Spleen (tissue), 11 donors: ENCODE measurements at regions not wholly inside any gene's neighbourhood (a gene's known extent, or its start where the extent isn't known, plus 50 kb on each side); places are given as distances from the start of the nearest gene placed in this dataset.
"Not testable (repeated sequence)": the region's sequence is repeated elsewhere in the genome, so short reads cannot be mapped to it uniquely, and the experiment has no call there.

ENCODE experiments used
- DNase-seq: peaks from one replicate; pipeline ENCODE4 v3.0.0-alpha.2; 2020
- H3K27ac ChIP-seq, 8 donors: fragments of 200-600 bp; sonication (generic) in 7 of 8; 1 replicate in 4 of 8; 2 replicates in 4 of 8; pipeline versions ENCODE4 v1.5.0 to v1.8.0; 2016 to 2021; ENCODE audit warnings: inconsistent platforms in 4 of 8, mild to moderate bottlenecking in 4 of 8, moderate library complexity in 1 of 8
- H3K27me3 ChIP-seq, 7 donors: fragments of 200-600 bp; sonication (generic) in 6 of 7; replicated peaks in 1 of 7; 1 replicate in 4 of 7; 2 replicates in 3 of 7; pipeline versions ENCODE4 v1.5.0 to v1.8.0; 2016 to 2021; ENCODE audit warnings: inconsistent platforms in 3 of 7, mild to moderate bottlenecking in 1 of 7
- H3K36me3 ChIP-seq, 6 donors: fragments of 200-600 bp; sonication (generic) in 5 of 6; 1 replicate in 4 of 6; 2 replicates in 2 of 6; pipeline versions ENCODE4 v1.5.0 to v1.8.0; 2016 to 2021; ENCODE audit warnings: inconsistent platforms in 2 of 6
- H3K4me1 ChIP-seq, 6 donors: fragments of 200-600 bp; sonication (generic) in 5 of 6; 1 replicate in 3 of 6; 2 replicates in 3 of 6; pipeline versions ENCODE4 v1.5.0 to v1.8.0; 2016 to 2021; ENCODE audit warnings: inconsistent platforms in 3 of 6
- H3K4me3 ChIP-seq, 8 donors: fragments of 200-600 bp; sonication (generic) in 7 of 8; 1 replicate in 4 of 8; 2 replicates in 4 of 8; pipeline versions ENCODE4 v1.5.0 to v1.8.0; 2016 to 2021; ENCODE audit warnings: inconsistent platforms in 4 of 8, mild to moderate bottlenecking in 4 of 8, moderate library complexity in 2 of 8
- H3K9me3 ChIP-seq, 8 donors: fragments of 200-600 bp; sonication (generic) in 7 of 8; 1 replicate in 4 of 8; 2 replicates in 4 of 8; pipeline versions ENCODE4 v1.5.0 to v1.8.0; 2016 to 2021; ENCODE audit warnings: inconsistent platforms in 4 of 8
- POLR2A ChIP-seq, 3 donors: fragments of 450-650 bp; IDR thresholded peaks; one replicate each; pipeline ENCODE4 v1.5.1; 2017; ENCODE audit warnings: antibody characterized with exemption in 3 of 3, mild to moderate bottlenecking in 1 of 3
- POLR2AphosphoS5 ChIP-seq, 3 donors: sonication (generic); formaldehyde crosslinking; IDR thresholded peaks; one replicate each; pipeline ENCODE4 v1.5.1; 2017; ENCODE audit warnings: antibody characterized with exemption in 3 of 3
- WGBS, 5 donors: extraction: QIAGEN DNeasy Blood & Tissue Kit in 3 of 5; methylation state at CpG; one replicate each; pipeline versions ENCODE4 v1.1.5 to v1.1.7; 2013 to 2018; 5-methylcytosine and 5-hydroxymethylcytosine counted together
- intact Hi-C: fragments of 100-400 bp; cut with DNase I; formaldehyde crosslinking; loops from one replicate; pipeline ENCODE4 v1.15.0; 2023; ENCODE audit warnings: low total_unique reads
- TF ChIP-seq, protein P1 (sequence below), 11 experiments: fragments of 200-600 bp in 7 of 11; fragments of 450-650 bp in 4 of 11; sonication (generic) in 4 of 11; IDR thresholded peaks in 8 of 11; conservative IDR thresholded peaks in 3 of 11; 1 replicate in 7 of 11; 2 replicates in 4 of 11; pipeline versions ENCODE4 v1.4.0 to v1.8.0; 2016 to 2021; ENCODE audit warnings: antibody characterized with exemption in 11 of 11, inconsistent platforms in 4 of 11, mild to moderate bottlenecking in 1 of 11
- donor health status: healthy with polysubstance abuse.
- donor health status: DM: no; HTN: no; CAD: no; lungs with moderate emphysema.
- donor health status: DM: no; HTN: no; CAD: no.
- donor health status: Bipolar disorder and iron deficiency.
- donor health status: healthy.
- donor health status: DM: no; HTN: no; CAD: no.
- donor health status: DM: yes; HTN: yes; CAD: no.

DNA sequence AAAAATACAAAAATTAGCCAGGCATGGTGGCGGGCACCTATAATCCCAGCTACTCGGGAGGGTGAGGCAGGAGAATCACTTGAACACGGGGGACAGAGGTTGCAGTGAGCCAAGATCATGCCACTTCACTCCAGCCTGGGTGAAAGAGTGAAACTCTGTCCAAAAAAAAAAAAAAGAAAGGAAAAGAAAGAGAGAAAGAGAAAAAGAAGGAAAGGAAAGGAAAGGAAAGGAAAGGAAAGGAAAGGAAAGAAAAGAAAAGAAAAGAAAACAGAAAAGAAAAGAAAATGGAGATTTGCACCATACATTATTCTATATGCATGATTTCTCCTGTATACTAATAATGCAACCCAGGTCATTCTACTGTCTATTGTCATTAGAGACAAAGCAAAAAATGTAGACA is 421.5 kb downstream of the PCDH19 start:
- H3K27ac ChIP-seq, DNase-seq, H3K9me3 ChIP-seq, H3K4me1 ChIP-seq, H3K4me3 ChIP-seq, H3K36me3 ChIP-seq, H3K27me3 ChIP-seq, intact Hi-C loops: not testable (repeated sequence)
- WGBS, 5 donors = 58 to 91% (median 81%) methylated on average over 3 of the region's 3 CpGs

DNA sequence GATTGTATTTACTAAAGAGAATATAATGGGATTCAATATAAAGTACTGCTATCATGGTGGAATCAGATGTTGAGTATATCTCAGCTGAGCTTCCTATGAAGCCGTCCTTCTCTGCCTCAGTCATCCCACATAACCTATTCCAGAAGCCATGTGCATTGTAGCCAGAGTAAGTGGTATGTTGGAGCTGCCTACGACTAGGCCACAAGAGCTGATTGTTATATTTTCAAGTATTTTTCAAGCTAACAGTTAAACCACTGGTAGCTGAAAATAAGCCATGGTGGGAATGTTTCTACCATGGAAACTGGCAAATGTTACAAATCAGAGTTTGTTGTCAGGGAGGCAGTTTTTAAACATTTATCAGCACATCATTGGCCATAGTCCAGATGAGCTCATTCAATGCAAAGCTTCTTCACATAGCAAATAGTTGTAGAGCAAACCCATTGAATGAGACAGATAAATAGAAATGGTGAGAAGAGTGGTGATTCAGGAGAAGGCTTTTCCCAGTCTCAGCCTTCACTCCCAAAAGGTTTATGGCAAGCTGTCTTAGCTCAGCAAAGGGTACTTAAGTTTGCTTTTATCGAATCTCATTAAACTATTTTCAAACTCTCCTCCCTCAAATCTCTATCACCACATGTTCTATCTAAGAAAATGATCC is 436.4 kb downstream of the PCDH19 start:
- Histone ChIP-seq H3K36me3 (no peaks in the 10 kb centered on the region), H3K4me3 (no peak overlapping the region), H3K9me3 (no peaks in the 10 kb centered on the region), H3K27ac (no peak overlapping the region), H3K4me1 (no peaks in the 10 kb centered on the region), H3K27me3 (no peaks in the 10 kb centered on the region)
- DNase-seq = no peak
- TF ChIP-seq POLR2A (IDR thresholded peaks at IDR 0.05) (no peak), POLR2AphosphoS5 (IDR thresholded peaks at IDR 0.05) (no peak)
- TF ChIP-seq, protein P1, sequence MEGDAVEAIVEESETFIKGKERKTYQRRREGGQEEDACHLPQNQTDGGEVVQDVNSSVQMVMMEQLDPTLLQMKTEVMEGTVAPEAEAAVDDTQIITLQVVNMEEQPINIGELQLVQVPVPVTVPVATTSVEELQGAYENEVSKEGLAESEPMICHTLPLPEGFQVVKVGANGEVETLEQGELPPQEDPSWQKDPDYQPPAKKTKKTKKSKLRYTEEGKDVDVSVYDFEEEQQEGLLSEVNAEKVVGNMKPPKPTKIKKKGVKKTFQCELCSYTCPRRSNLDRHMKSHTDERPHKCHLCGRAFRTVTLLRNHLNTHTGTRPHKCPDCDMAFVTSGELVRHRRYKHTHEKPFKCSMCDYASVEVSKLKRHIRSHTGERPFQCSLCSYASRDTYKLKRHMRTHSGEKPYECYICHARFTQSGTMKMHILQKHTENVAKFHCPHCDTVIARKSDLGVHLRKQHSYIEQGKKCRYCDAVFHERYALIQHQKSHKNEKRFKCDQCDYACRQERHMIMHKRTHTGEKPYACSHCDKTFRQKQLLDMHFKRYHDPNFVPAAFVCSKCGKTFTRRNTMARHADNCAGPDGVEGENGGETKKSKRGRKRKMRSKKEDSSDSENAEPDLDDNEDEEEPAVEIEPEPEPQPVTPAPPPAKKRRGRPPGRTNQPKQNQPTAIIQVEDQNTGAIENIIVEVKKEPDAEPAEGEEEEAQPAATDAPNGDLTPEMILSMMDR (IDR thresholded peaks at IDR 0.05 in 8 of 11, conservative IDR thresholded peaks at IDR 0.05 in 3 of 11) = no peak
- 58 to 89% (median 75%) methylated on average over 3 of the region's 3 CpGs for WGBS, 5 donors
- intact Hi-C loops = no loop called here

DNA sequence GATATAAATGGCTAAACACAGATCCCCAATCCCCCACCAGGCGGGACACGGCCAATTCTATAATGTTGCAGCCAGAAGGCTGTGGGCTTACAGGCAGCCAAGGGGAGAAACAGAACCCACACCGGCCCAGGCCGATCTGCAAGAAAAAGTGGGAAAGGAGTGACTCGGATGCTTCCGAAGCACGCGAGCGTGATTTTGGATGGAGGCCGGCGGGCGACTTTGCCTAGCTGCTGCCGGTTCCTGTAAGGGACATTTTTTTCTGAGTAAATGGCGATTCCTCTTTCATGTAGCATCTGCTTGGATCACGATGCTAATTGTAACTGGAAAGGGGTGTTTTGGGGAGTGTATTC is 470.2 kb downstream of the PCDH19 start:
- Histone ChIP-seq H3K9me3 (no peaks in the 10 kb centered on the region), H3K4me1 (no peaks in the 10 kb centered on the region), H3K27me3 (peaks cover 0 to 3% (median 0%) of the 10 kb centered on the region in 7 donors), H3K27ac (no peak overlapping the region), H3K36me3 (no peaks in the 10 kb centered on the region), H3K4me3 (no peak overlapping the region)
- WGBS, 5 donors = 45 to 68% (median 63%) methylated on average over 7 to 15 of the region's 15 CpGs
- peak; percentile 64 for DNase-seq
- intact Hi-C loops = no loop called here
- no peak for TF ChIP-seq POLR2A (IDR thresholded peaks at IDR 0.05)
- TF ChIP-seq, protein P1 (IDR thresholded peaks at IDR 0.05 in 8 of 11, conservative IDR thresholded peaks at IDR 0.05 in 3 of 11) = no peak
- no peak for TF ChIP-seq POLR2AphosphoS5 (IDR thresholded peaks at IDR 0.05)

DNA sequence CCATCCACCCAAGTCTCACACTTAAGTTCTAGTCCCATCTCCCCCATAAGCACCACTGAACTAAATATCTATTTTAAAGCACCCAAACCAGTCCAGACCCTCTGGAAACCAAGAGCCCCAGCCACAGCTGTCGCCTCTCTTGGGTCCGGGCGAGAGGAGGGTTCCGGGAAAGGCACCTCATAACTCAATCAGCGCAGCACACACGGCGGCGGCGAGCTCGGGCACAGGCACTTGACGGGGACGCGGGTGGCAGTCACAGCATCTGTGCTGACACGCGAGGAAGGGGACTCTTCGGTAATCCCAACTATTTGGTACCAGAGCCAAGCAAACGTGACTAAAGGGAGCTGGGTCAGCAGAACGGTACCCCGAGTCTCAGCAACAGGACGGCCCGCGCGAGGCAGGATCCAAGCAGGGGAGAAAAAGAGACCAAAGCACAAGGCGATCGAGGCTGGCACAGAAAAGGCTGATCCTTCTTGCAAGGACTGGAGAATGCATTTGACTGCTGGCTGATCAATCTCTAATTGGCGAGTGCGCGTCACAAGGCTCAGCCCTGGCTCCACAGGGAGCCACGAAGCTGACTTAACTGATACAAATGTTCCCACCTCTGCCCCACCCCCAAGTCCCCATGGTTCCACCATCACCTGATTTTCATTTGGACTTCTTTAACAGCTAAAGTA is 470.7 kb downstream of the PCDH19 start:
- H3K27ac ChIP-seq, H3K9me3 ChIP-seq, H3K36me3 ChIP-seq, H3K27me3 ChIP-seq, intact Hi-C loops, H3K4me3 ChIP-seq, H3K4me1 ChIP-seq: not testable (repeated sequence)
- 46 to 97% (median 62%) methylated on average over 14 to 29 of the region's 29 CpGs for WGBS, 5 donors
- peak; percentile 66 for DNase-seq

DNA sequence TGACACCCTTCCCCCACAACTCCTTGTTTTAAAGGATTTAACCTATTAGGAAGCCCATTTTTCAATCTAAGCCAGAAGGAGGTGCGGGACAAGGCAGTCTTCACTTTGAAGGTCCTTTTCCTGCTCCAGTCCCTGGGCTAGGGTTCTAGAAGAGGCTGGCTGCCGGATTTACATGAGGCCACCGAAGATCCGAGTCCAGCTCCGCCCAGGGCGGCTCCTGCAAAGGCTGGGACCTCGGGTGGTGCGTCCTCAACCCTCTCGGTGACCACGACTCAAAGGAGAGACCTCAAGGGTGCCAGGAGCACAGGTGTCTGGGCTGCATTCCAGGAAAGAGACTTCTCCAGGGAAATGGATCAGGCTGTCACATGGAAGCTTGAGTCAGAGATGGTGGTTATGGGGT is 471.6 kb downstream of the PCDH19 start:
- Histone ChIP-seq H3K4me1 (no peaks in the 10 kb centered on the region), H3K27ac (no peak overlapping the region), H3K27me3 (peaks cover 0 to 3% (median 0%) of the 10 kb centered on the region in 7 donors), H3K4me3 (no peak overlapping the region), H3K9me3 (no peaks in the 10 kb centered on the region), H3K36me3 (no peaks in the 10 kb centered on the region)
- DNase-seq = peak; percentile 43
- WGBS, 5 donors = 66 to 91% (median 80%) methylated on average over 10 of the region's 10 CpGs; no CpG with 5 or more reads in 1 of the 5 donors
- intact Hi-C loops = no loop called here
- no peak for TF ChIP-seq POLR2A (IDR thresholded peaks at IDR 0.05)
- TF ChIP-seq, protein P1 (IDR thresholded peaks at IDR 0.05 in 8 of 11, conservative IDR thresholded peaks at IDR 0.05 in 3 of 11) = no peak
- TF ChIP-seq POLR2AphosphoS5 (IDR thresholded peaks at IDR 0.05) = no peak
